T-helper 1 cell treated with Interleukin-12 subunit alpha and Interleukin-12 subunit beta and Interleukin-4 antibody, amounts not matched to agents 30 μg/mL and 1 μg/mL, for 36 hours (primary cell): ENCODE measurements at regions not wholly inside any gene's neighbourhood (a gene's known extent, or its start where the extent isn't known, plus 50 kb on each side); places are given as distances from the start of the nearest gene placed in this dataset.
A peak's percentile ranks its signal among the peaks of the same experiment; 100 is the strongest.

Source experiments
- H3K27ac Mint-ChIP-seq: one replicate; pipeline ENCODE4 v1.8.0; 2021; ENCODE audit warnings: mild to moderate bottlenecking, mixed read lengths
- H3K27me3 Mint-ChIP-seq: one replicate; pipeline ENCODE4 v1.8.0; 2021; ENCODE audit warnings: low read depth, mixed read lengths
- H3K36me3 Mint-ChIP-seq: one replicate; pipeline ENCODE4 v1.8.0; 2021; ENCODE audit warnings: low read depth, mixed read lengths
- H3K4me1 Mint-ChIP-seq: one replicate; pipeline ENCODE4 v1.8.0; 2021; ENCODE audit warnings: low read depth, mixed read lengths
- H3K4me3 Mint-ChIP-seq: one replicate; pipeline ENCODE4 v1.8.0; 2021; ENCODE audit warnings: mild to moderate bottlenecking, moderate library complexity, mixed read lengths
- H3K9me3 Mint-ChIP-seq: one replicate; pipeline ENCODE4 v1.8.0; 2021; ENCODE audit warnings: mixed read lengths

- Mint-ChIP-seq H3K36me3 (peaks cover 2% of the 10 kb centered on the region), H3K4me1 (peaks cover 38% of the 10 kb centered on the region), H3K27me3 (peaks cover 8% of the 10 kb centered on the region), H3K9me3 (peaks cover 7% of the 10 kb centered on the region), H3K4me3 (no peak overlapping the region), H3K27ac (peak overlapping the region; percentile 60)
These were observed 134.0 kb upstream of the DYRK2 start for GRCh38 chr12:67514502-67514901.

GRCh38 chr12:67515679-67516340 is 132.7 kb upstream of the DYRK2 start:
- peak overlapping the region; percentile 30 for H3K4me3 Mint-ChIP-seq
- H3K36me3 Mint-ChIP-seq, result peaks cover 2% of the 10 kb centered on the region
- peaks cover 12% of the 10 kb centered on the region for H3K27me3 Mint-ChIP-seq
- peak overlapping the region; percentile 63 for H3K27ac Mint-ChIP-seq
- peaks cover 38% of the 10 kb centered on the region for H3K4me1 Mint-ChIP-seq
- no peaks in the 10 kb centered on the region for H3K9me3 Mint-ChIP-seq

GRCh38 chr12:67517181-67517887 is 131.2 kb upstream of the DYRK2 start:
- H3K27ac Mint-ChIP-seq, result no peak overlapping the region
- H3K9me3 Mint-ChIP-seq, result no peaks in the 10 kb centered on the region
- H3K27me3 Mint-ChIP-seq, result peaks cover 15% of the 10 kb centered on the region
- peaks cover 33% of the 10 kb centered on the region for H3K4me1 Mint-ChIP-seq
- H3K4me3 Mint-ChIP-seq, result no peak overlapping the region
- peaks cover under 1% of the 10 kb centered on the region for H3K36me3 Mint-ChIP-seq

GRCh38 chr12:67519484-67520433 is 128.8 kb upstream of the DYRK2 start:
- H3K27me3 Mint-ChIP-seq, result peaks cover 15% of the 10 kb centered on the region
- H3K4me3 Mint-ChIP-seq, result no peak overlapping the region
- H3K9me3 Mint-ChIP-seq, result no peaks in the 10 kb centered on the region
- H3K4me1 Mint-ChIP-seq, result peaks cover 22% of the 10 kb centered on the region
- no peaks in the 10 kb centered on the region for H3K36me3 Mint-ChIP-seq
- H3K27ac Mint-ChIP-seq, result no peak overlapping the region

- Mint-ChIP-seq H3K27me3 (peaks cover 15% of the 10 kb centered on the region), H3K4me1 (peaks cover 14% of the 10 kb centered on the region), H3K27ac (no peak overlapping the region), H3K4me3 (no peak overlapping the region), H3K36me3 (no peaks in the 10 kb centered on the region), H3K9me3 (no peaks in the 10 kb centered on the region)
These were observed 127.9 kb upstream of the DYRK2 start for GRCh38 chr12:67520606-67521005.

- H3K4me1 Mint-ChIP-seq, result no peaks in the 10 kb centered on the region
- no peak overlapping the region for H3K27ac Mint-ChIP-seq
- no peaks in the 10 kb centered on the region for H3K9me3 Mint-ChIP-seq
- no peak overlapping the region for H3K4me3 Mint-ChIP-seq
- no peaks in the 10 kb centered on the region for H3K36me3 Mint-ChIP-seq
- H3K27me3 Mint-ChIP-seq, result peaks cover 15% of the 10 kb centered on the region
These were observed 126.3 kb upstream of the DYRK2 start for GRCh38 chr12:67522222-67522621.

GRCh38 chr12:67523538-67523937 is 125.0 kb upstream of the DYRK2 start:
- Mint-ChIP-seq H3K4me3 (no peak overlapping the region), H3K27ac (no peak overlapping the region), H3K4me1 (no peaks in the 10 kb centered on the region), H3K27me3 (peaks cover 15% of the 10 kb centered on the region), H3K9me3 (no peaks in the 10 kb centered on the region), H3K36me3 (no peaks in the 10 kb centered on the region)

GRCh38 chr12:67524861-67525616 is 123.5 kb upstream of the DYRK2 start:
- no peak overlapping the region for H3K4me3 Mint-ChIP-seq
- H3K36me3 Mint-ChIP-seq, result no peaks in the 10 kb centered on the region
- no peaks in the 10 kb centered on the region for H3K9me3 Mint-ChIP-seq
- no peak overlapping the region for H3K27ac Mint-ChIP-seq
- peaks cover 13% of the 10 kb centered on the region for H3K27me3 Mint-ChIP-seq
- H3K4me1 Mint-ChIP-seq, result no peaks in the 10 kb centered on the region

- no peaks in the 10 kb centered on the region for H3K4me1 Mint-ChIP-seq
- no peaks in the 10 kb centered on the region for H3K9me3 Mint-ChIP-seq
- H3K4me3 Mint-ChIP-seq, result no peak overlapping the region
- no peaks in the 10 kb centered on the region for H3K36me3 Mint-ChIP-seq
- H3K27ac Mint-ChIP-seq, result no peak overlapping the region
- H3K27me3 Mint-ChIP-seq, result peaks cover 11% of the 10 kb centered on the region
These were observed 123.0 kb upstream of the DYRK2 start for GRCh38 chr12:67525617-67525884.

GRCh38 chr12:67526129-67526528 is 122.4 kb upstream of the DYRK2 start:
- Mint-ChIP-seq H3K36me3 (no peaks in the 10 kb centered on the region), H3K4me3 (no peak overlapping the region), H3K27me3 (peaks cover 11% of the 10 kb centered on the region), H3K9me3 (no peaks in the 10 kb centered on the region), H3K27ac (no peak overlapping the region), H3K4me1 (no peaks in the 10 kb centered on the region)

GRCh38 chr12:67531051-67531450 is 117.5 kb upstream of the DYRK2 start:
- Mint-ChIP-seq H3K27me3 (peaks cover 6% of the 10 kb centered on the region), H3K36me3 (no peaks in the 10 kb centered on the region), H3K9me3 (no peaks in the 10 kb centered on the region), H3K27ac (no peak overlapping the region), H3K4me3 (no peak overlapping the region), H3K4me1 (no peaks in the 10 kb centered on the region)

GRCh38 chr12:67531501-67531900 is 117.0 kb upstream of the DYRK2 start:
- Mint-ChIP-seq H3K27ac (no peak overlapping the region), H3K36me3 (no peaks in the 10 kb centered on the region)

GRCh38 chr12:67533159-67533558 is 115.4 kb upstream of the DYRK2 start:
- Mint-ChIP-seq H3K36me3 (no peaks in the 10 kb centered on the region), H3K27ac (no peak overlapping the region), H3K9me3 (no peaks in the 10 kb centered on the region), H3K4me1 (peaks cover 1% of the 10 kb centered on the region), H3K27me3 (peaks cover 6% of the 10 kb centered on the region), H3K4me3 (no peak overlapping the region)

More at GRCh38 chr12:67531501-67531900, 117.0 kb upstream of the DYRK2 start:
- peaks cover 6% of the 10 kb centered on the region for H3K27me3 Mint-ChIP-seq
- H3K4me3 Mint-ChIP-seq, result no peak overlapping the region
- no peaks in the 10 kb centered on the region for H3K4me1 Mint-ChIP-seq
- no peaks in the 10 kb centered on the region for H3K9me3 Mint-ChIP-seq

- no peaks in the 10 kb centered on the region for H3K36me3 Mint-ChIP-seq
- no peaks in the 10 kb centered on the region for H3K9me3 Mint-ChIP-seq
- H3K4me1 Mint-ChIP-seq, result peaks cover 1% of the 10 kb centered on the region
- no peak overlapping the region for H3K4me3 Mint-ChIP-seq
- no peak overlapping the region for H3K27ac Mint-ChIP-seq
- peaks cover 6% of the 10 kb centered on the region for H3K27me3 Mint-ChIP-seq
These were observed 114.5 kb upstream of the DYRK2 start for GRCh38 chr12:67534046-67534445.
